Tibial nerve (tissue), 4 donors: ENCODE measurements at regions not wholly inside any gene's neighbourhood (a gene's known extent, or its start where the extent isn't known, plus 50 kb on each side); places are given as distances from the start of the nearest gene placed in this dataset.

Experiments
- CTCF ChIP-seq, 5 experiments: fragments of 200-600 bp in 3 of 5; fragments of 450-650 bp in 2 of 5; sonication (generic) in 3 of 5; IDR thresholded peaks; one replicate each; pipeline ENCODE4 v1.5.1; 2016 to 2019; ENCODE audit warnings: antibody characterized with exemption in 5 of 5, mild to moderate bottlenecking in 3 of 5, moderate library complexity in 2 of 5
- EP300 ChIP-seq, 2 donors: sonication (generic); formaldehyde crosslinking; IDR thresholded peaks; one replicate each; pipeline ENCODE4 v1.6.1; 2017; ENCODE audit warnings: antibody characterized with exemption in 2 of 2, mild to moderate bottlenecking in 1 of 2

GRCh38 chr2:65714866-65715265 is 282.5 kb upstream of the SPRED2 start:
- TF ChIP-seq CTCF (IDR thresholded peaks at IDR 0.05) = no peak
- no peak for TF ChIP-seq EP300 (IDR thresholded peaks at IDR 0.05)
